Esophagus squamous epithelium (tissue), 4 donors: ENCODE measurements at regions not wholly inside any gene's neighbourhood (a gene's known extent, or its start where the extent isn't known, plus 50 kb on each side); places are given as distances from the start of the nearest gene placed in this dataset.

Experiments
- POLR2A ChIP-seq, 4 donors: fragments of 450-650 bp; IDR thresholded peaks; one replicate each; pipeline ENCODE4 v1.6.1; 2017; ENCODE audit warnings: antibody characterized with exemption in 4 of 4, mild to moderate bottlenecking in 4 of 4, moderate library complexity in 3 of 4
- TF ChIP-seq, protein P1 (sequence below), 6 experiments: fragments of 450-650 bp in 4 of 6; fragments of 200-600 bp in 2 of 6; sonication (generic) in 2 of 6; IDR thresholded peaks; one replicate each; pipeline ENCODE4 v1.5.1; 2016 to 2019; ENCODE audit warnings: antibody characterized with exemption in 6 of 6, mild to moderate bottlenecking in 4 of 6, moderate library complexity in 4 of 6

DNA sequence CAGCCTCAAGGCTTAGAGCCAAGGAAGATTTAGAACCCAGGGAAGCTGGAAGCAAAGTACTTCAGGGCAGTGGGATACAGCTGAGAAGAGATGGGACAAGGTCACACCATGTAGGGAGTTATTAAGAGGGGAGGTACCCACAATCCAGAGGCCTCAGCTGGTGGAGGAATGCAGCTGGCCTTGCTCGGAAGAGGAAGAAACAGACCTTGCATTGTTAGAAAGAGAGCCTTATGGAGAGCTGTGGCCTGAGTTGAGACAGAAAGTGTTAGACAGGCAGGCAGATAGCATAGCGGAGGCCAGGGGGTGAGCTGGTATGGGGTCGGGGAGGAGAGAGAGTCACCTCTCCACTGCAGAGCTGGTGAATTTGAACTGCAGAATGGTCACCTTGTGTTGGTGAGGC is 173.1 kb downstream of the JCAD start:
- TF ChIP-seq, protein P1, sequence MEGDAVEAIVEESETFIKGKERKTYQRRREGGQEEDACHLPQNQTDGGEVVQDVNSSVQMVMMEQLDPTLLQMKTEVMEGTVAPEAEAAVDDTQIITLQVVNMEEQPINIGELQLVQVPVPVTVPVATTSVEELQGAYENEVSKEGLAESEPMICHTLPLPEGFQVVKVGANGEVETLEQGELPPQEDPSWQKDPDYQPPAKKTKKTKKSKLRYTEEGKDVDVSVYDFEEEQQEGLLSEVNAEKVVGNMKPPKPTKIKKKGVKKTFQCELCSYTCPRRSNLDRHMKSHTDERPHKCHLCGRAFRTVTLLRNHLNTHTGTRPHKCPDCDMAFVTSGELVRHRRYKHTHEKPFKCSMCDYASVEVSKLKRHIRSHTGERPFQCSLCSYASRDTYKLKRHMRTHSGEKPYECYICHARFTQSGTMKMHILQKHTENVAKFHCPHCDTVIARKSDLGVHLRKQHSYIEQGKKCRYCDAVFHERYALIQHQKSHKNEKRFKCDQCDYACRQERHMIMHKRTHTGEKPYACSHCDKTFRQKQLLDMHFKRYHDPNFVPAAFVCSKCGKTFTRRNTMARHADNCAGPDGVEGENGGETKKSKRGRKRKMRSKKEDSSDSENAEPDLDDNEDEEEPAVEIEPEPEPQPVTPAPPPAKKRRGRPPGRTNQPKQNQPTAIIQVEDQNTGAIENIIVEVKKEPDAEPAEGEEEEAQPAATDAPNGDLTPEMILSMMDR (IDR thresholded peaks at IDR 0.05), result no peak
- no peak for TF ChIP-seq POLR2A (IDR thresholded peaks at IDR 0.05)
